ENCODE measurements at regions not wholly inside any gene's neighbourhood (a gene's known extent, or its start where the extent isn't known, plus 50 kb on each side); places are given as distances from the start of the nearest gene placed in this dataset.

- CTCF ChIA-PET: interaction anchor here (0.7 to 1.1 kb wide), 2 partner anchors 61 to 777 kb away, joined by 3 read pairs; no protein-coding TSS in a partner anchor
- POLR2A ChIA-PET: no interaction called here
- Histone ChIP-seq H3K79me2 (ENCODE audit: insufficient read depth) (no peaks in the 10 kb centered on the region), H2AFZ (ENCODE audit: low read depth) (no peak overlapping the region), H3K27me3 (ENCODE audit: insufficient read depth) (no peaks in the 10 kb centered on the region), H3K4me2 (no peak overlapping the region), H3K4me3 (ENCODE audit: low read depth in 2 of 2, low read length in 1 of 2) (no peak overlapping the region), H3K9ac (no peak overlapping the region), H3K27ac (ENCODE audit: low read depth in 2 of 2, low read length in 1 of 2) (no peak overlapping the region), H4K20me1 (ENCODE audit: insufficient read depth) (no peaks in the 10 kb centered on the region), H3K36me3 (replicated peaks in 1 of 2; ENCODE audit: control insufficient read depth in 1 of 2, insufficient read depth in 2 of 2, low read length in 1 of 2) (no peaks in the 10 kb centered on the region), H3F3A (replicated peaks; ENCODE audit: insufficient read depth) (no peaks in the 10 kb centered on the region), H3K9me2 (no peaks in the 10 kb centered on the region), H3K9me3 (no peaks in the 10 kb centered on the region; the same call in 1 of the 2 replicates), H3K4me1 (ENCODE audit: control insufficient read depth in 1 of 2, insufficient read depth in 2 of 2, low read depth in 1 of 2, low read length in 1 of 2) (no peaks in the 10 kb centered on the region)
- 41% methylated on average over 6 of the region's 6 CpGs for WGBS (ENCODE audit: low lambda C conversion rate)
- no peak for DNase-seq
- TF ChIP-seq FOXM1 (IDR thresholded peaks at IDR 0.05; ENCODE audit: low read depth) (no peak), NRF1 (IDR thresholded peaks at IDR 0.05; ENCODE audit: low read depth, low read length) (no peak), USF1 (IDR thresholded peaks at IDR 0.05; ENCODE audit: borderline replicate concordance, low read depth) (no peak)
These were observed 60.3 kb downstream of the MYCN start for GRCh38 chr2:16000642-16001041.

DNA sequence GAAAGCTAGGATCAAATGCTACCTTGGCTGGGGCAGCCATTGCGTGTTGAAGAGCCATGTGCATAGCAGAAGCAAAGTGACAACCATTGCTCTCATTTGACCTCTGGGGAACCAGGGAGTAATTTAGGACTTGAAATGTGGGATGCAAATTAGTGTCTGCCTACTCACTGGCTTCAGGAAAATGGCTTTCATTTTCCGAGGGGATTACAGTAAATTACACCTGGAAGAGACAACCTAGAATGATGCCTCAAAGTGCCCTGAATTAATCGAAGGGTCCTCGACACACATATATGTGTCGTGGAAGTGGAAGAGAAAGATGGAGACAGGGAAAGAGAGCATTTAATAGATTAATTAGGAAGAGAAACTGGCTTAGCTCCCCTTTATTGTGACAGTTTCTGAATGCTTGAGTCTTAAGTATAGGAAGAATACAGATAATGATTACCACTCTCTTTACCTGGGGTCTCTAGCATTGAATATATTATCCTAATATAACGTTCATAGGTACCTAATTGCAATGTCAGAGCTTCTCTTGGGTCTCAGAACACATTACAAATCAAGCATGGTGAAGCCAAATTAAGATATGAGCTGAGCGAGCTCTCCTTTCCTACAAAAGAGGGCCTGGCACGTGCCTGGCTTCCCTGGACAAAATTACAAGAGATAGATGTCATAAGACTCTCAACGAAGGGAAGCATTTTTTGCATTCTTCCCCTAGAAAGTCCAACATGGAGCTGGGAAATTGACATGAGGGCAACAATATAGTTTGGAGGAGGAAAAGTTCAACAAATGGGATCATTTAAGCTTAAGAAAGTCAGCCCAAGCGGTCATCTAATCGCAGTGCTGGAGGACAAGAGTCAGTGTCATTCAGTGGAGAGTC lies 59.5 kb downstream of the MYCN start:
- Histone ChIP-seq H4K20me1 (ENCODE audit: insufficient read depth) (no peaks in the 10 kb centered on the region), H2AFZ (ENCODE audit: low read depth) (no peak overlapping the region), H3K9me3 (no peaks in the 10 kb centered on the region; the same call in 1 of the 2 replicates), H3K27ac (ENCODE audit: low read depth in 2 of 2, low read length in 1 of 2) (no peak overlapping the region), H3K4me1 (ENCODE audit: control insufficient read depth in 1 of 2, insufficient read depth in 2 of 2, low read depth in 1 of 2, low read length in 1 of 2) (no peaks in the 10 kb centered on the region), H3K4me3 (ENCODE audit: low read depth in 2 of 2, low read length in 1 of 2) (no peak overlapping the region), H3K9ac (no peak overlapping the region), H3K27me3 (ENCODE audit: insufficient read depth) (no peaks in the 10 kb centered on the region), H3K9me2 (no peaks in the 10 kb centered on the region), H3K79me2 (ENCODE audit: insufficient read depth) (no peaks in the 10 kb centered on the region), H3K4me2 (no peak overlapping the region), H3K36me3 (replicated peaks in 1 of 2; ENCODE audit: control insufficient read depth in 1 of 2, insufficient read depth in 2 of 2, low read length in 1 of 2) (no peaks in the 10 kb centered on the region), H3F3A (replicated peaks; ENCODE audit: insufficient read depth) (no peaks in the 10 kb centered on the region)
- TF ChIP-seq CHD2 (IDR thresholded peaks at IDR 0.05; ENCODE audit: low read length, partially characterized antibody): no peak
- ChIA-PET POLR2A (no interaction called here), CTCF (interaction anchor here (1.1 kb wide), 1 partner anchor 60 kb away, joined by 3 read pairs; no protein-coding TSS in a partner anchor)
- DNase-seq: no peak
- WGBS (ENCODE audit: low lambda C conversion rate): 26% methylated on average over 11 of the region's 11 CpGs

DNA sequence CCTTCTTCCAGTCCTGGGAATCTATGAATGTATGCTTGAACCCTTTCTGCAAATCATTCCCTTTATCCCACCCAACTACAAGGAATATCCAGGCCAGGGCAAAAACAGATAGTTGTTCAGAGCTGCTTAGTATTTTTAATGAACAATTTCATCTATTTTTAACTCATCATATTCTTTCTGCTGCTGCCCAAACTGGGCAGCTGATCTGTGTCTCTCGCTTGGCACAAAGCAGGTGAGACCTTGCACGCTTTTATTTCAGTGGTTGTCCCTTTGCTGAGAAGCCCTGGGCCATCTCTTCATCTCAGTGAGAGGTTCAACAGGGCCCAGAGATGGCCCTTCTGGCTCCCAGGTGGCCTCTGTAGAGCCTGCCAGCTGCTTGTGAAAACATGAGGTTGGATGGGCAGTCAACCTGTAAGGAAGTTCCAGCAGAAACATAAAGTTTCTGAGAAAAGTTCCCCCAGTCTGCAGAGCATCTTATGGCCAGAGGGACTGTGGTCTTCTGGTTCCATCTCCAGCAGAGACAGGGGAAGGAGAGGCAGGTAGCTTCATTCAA lies 57.5 kb downstream of the MYCN start:
- Histone ChIP-seq H4K20me1 (ENCODE audit: insufficient read depth) (no peaks in the 10 kb centered on the region), H3K9me2 (no peaks in the 10 kb centered on the region), H3K79me2 (ENCODE audit: insufficient read depth) (no peaks in the 10 kb centered on the region), H3K36me3 (replicated peaks in 1 of 2; ENCODE audit: control insufficient read depth in 1 of 2, insufficient read depth in 2 of 2, low read length in 1 of 2) (no peaks in the 10 kb centered on the region), H3K4me3 (ENCODE audit: low read depth in 2 of 2, low read length in 1 of 2) (no peak overlapping the region), H3K9ac (no peak overlapping the region), H3K4me2 (no peak overlapping the region), H3K27me3 (ENCODE audit: insufficient read depth) (no peaks in the 10 kb centered on the region), H3K4me1 (ENCODE audit: control insufficient read depth in 1 of 2, insufficient read depth in 2 of 2, low read depth in 1 of 2, low read length in 1 of 2) (no peaks in the 10 kb centered on the region; a peak in 1 of 4 replicates), H3K9me3 (no peaks in the 10 kb centered on the region; the same call in 1 of the 2 replicates), H2AFZ (ENCODE audit: low read depth) (no peak overlapping the region), H3F3A (replicated peaks; ENCODE audit: insufficient read depth) (no peaks in the 10 kb centered on the region), H3K27ac (ENCODE audit: low read depth in 2 of 2, low read length in 1 of 2) (no peak overlapping the region)
- CTCF ChIA-PET: interaction anchor here (1.8 kb wide), 1 partner anchor 36 kb away, joined by 4 read pairs; no protein-coding TSS in a partner anchor
- no peak for DNase-seq
- TF ChIP-seq TEAD4 (IDR thresholded peaks at IDR 0.05; ENCODE audit: borderline replicate concordance, insufficient read depth) (no peak), NFIC (IDR thresholded peaks at IDR 0.05; ENCODE audit: borderline replicate concordance) (no peak), EP300 (IDR thresholded peaks at IDR 0.05; ENCODE audit: borderline replicate concordance in 1 of 2, low read depth in 1 of 2, low read length in 1 of 2) (no peak), NRF1 (IDR thresholded peaks at IDR 0.05; ENCODE audit: low read depth, low read length) (no peak), GATA2 (CRISPR knock-in tag; IDR thresholded peaks at IDR 0.05) (no peak)
- TF ChIP-seq, protein P1, sequence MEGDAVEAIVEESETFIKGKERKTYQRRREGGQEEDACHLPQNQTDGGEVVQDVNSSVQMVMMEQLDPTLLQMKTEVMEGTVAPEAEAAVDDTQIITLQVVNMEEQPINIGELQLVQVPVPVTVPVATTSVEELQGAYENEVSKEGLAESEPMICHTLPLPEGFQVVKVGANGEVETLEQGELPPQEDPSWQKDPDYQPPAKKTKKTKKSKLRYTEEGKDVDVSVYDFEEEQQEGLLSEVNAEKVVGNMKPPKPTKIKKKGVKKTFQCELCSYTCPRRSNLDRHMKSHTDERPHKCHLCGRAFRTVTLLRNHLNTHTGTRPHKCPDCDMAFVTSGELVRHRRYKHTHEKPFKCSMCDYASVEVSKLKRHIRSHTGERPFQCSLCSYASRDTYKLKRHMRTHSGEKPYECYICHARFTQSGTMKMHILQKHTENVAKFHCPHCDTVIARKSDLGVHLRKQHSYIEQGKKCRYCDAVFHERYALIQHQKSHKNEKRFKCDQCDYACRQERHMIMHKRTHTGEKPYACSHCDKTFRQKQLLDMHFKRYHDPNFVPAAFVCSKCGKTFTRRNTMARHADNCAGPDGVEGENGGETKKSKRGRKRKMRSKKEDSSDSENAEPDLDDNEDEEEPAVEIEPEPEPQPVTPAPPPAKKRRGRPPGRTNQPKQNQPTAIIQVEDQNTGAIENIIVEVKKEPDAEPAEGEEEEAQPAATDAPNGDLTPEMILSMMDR (IDR thresholded peaks at IDR 0.05): no peak
- TF ChIP-seq, protein P2, sequence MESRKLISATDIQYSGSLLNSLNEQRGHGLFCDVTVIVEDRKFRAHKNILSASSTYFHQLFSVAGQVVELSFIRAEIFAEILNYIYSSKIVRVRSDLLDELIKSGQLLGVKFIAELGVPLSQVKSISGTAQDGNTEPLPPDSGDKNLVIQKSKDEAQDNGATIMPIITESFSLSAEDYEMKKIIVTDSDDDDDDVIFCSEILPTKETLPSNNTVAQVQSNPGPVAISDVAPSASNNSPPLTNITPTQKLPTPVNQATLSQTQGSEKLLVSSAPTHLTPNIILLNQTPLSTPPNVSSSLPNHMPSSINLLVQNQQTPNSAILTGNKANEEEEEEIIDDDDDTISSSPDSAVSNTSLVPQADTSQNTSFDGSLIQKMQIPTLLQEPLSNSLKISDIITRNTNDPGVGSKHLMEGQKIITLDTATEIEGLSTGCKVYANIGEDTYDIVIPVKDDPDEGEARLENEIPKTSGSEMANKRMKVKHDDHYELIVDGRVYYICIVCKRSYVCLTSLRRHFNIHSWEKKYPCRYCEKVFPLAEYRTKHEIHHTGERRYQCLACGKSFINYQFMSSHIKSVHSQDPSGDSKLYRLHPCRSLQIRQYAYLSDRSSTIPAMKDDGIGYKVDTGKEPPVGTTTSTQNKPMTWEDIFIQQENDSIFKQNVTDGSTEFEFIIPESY (IDR thresholded peaks at IDR 0.05; ENCODE audit: borderline replicate concordance, low read depth): no peak
- WGBS (ENCODE audit: low lambda C conversion rate): 25% methylated on average over 2 of the region's 2 CpGs
- POLR2A ChIA-PET: no interaction called here
